Activated CD4-positive, alpha-beta T cell treated with anti-CD3 and anti-CD28 coated beads for 36 hours (primary cell): ENCODE measurements at regions not wholly inside any gene's neighbourhood (a gene's known extent, or its start where the extent isn't known, plus 50 kb on each side); places are given as distances from the start of the nearest gene placed in this dataset.

Source experiments
- ATAC-seq: fragments of 200-7000 bp; cut with Tn5 transposase; one replicate; pipeline ENCODE4 v1.10.0; 2021; ENCODE audit warnings: mild to moderate bottlenecking, moderate library complexity
- CTCF ChIA-PET: fragments of 350-600 bp; sonication (Branson Sonifier 250); formaldehyde crosslinking; loops from one replicate; lab custom pipeline; 2021; ENCODE audit warnings: antibody characterized with exemption; lab: Charles Lee
- POLR2A ChIA-PET: fragments of 350-600 bp; sonication (Branson Sonifier 250); formaldehyde crosslinking; loops from one replicate; lab custom pipeline; 2021; ENCODE audit warnings: antibody characterized with exemption, inconsistent platforms; lab: Charles Lee
- DNase-seq: peaks from one replicate; pipeline ENCODE4 v3.0.0-alpha.2; 2020
- H3K27ac Mint-ChIP-seq: one replicate; pipeline ENCODE4 v1.8.0; 2021; ENCODE audit warnings: mixed read lengths
- H3K27me3 Mint-ChIP-seq: one replicate; pipeline ENCODE4 v1.8.0; 2021; ENCODE audit warnings: mixed read lengths
- H3K36me3 Mint-ChIP-seq: one replicate; pipeline ENCODE4 v1.8.0; 2021; ENCODE audit warnings: low read depth, mixed read lengths
- H3K4me1 Mint-ChIP-seq: one replicate; pipeline ENCODE4 v1.8.0; 2021; ENCODE audit warnings: mixed read lengths
- H3K4me3 Mint-ChIP-seq: one replicate; pipeline ENCODE4 v1.8.0; 2021; ENCODE audit warnings: mild to moderate bottlenecking, moderate library complexity, mixed read lengths
- H3K9me3 Mint-ChIP-seq: one replicate; pipeline ENCODE4 v1.8.0; 2021; ENCODE audit warnings: low read depth, mixed read lengths
- intact Hi-C, 2 experiments: fragments of 100-400 bp; cut with DNase I in 1 of 2; cut with micrococcal nuclease in 1 of 2; formaldehyde crosslinking; loops; one replicate each; pipeline versions ENCODE4 v1.14.2 to v1.15.1; 2022 to 2024; cut with DNase I, micrococcal nuclease

GRCh38 chr6:40011844-40012243, 77.6 kb upstream of the MOCS1 start:
- ATAC-seq (no peak), DNase-seq (no peak)
- H3K4me1 Mint-ChIP-seq, result no peaks in the 10 kb centered on the region
- ChIA-PET POLR2A (no interaction called here), CTCF (no interaction called here)
- H3K27ac Mint-ChIP-seq, result no peak overlapping the region
- H3K27me3 Mint-ChIP-seq, result peaks cover 13% of the 10 kb centered on the region
- intact Hi-C loops, result no loop called here
- peaks cover 2% of the 10 kb centered on the region for H3K9me3 Mint-ChIP-seq
- no peaks in the 10 kb centered on the region for H3K36me3 Mint-ChIP-seq
- H3K4me3 Mint-ChIP-seq, result no peak overlapping the region

- CTCF ChIA-PET, result no interaction called here
- peaks cover 19% of the 10 kb centered on the region for H3K27me3 Mint-ChIP-seq
- H3K27ac Mint-ChIP-seq, result no peak overlapping the region
- intact Hi-C loops, result no loop called here
- H3K4me3 Mint-ChIP-seq, result no peak overlapping the region
- POLR2A ChIA-PET, result no interaction called here
- no peaks in the 10 kb centered on the region for H3K4me1 Mint-ChIP-seq
- peaks cover 21% of the 10 kb centered on the region for H3K9me3 Mint-ChIP-seq
- ATAC-seq, result no peak
- H3K36me3 Mint-ChIP-seq, result no peaks in the 10 kb centered on the region
- DNase-seq, result no peak
Measured at GRCh38 chr6:40000964-40001515, 66.8 kb upstream of the MOCS1 start.

GRCh38 chr6:39999006-39999867, 65.0 kb upstream of the MOCS1 start:
- POLR2A ChIA-PET, result no interaction called here
- intact Hi-C loops, result no loop called here
- peaks cover 17% of the 10 kb centered on the region for H3K27me3 Mint-ChIP-seq
- no peak overlapping the region for H3K27ac Mint-ChIP-seq
- DNase-seq (no peak), ATAC-seq (no peak)
- H3K4me1 Mint-ChIP-seq, result no peaks in the 10 kb centered on the region
- H3K36me3 Mint-ChIP-seq, result no peaks in the 10 kb centered on the region
- CTCF ChIA-PET, result no interaction called here
- H3K9me3 Mint-ChIP-seq, result peaks cover 21% of the 10 kb centered on the region
- H3K4me3 Mint-ChIP-seq, result no peak overlapping the region

GRCh38 chr6:39998126-39998525, 63.9 kb upstream of the MOCS1 start:
- H3K27me3 Mint-ChIP-seq, result peaks cover 14% of the 10 kb centered on the region
- intact Hi-C loops, result no loop called here
- CTCF ChIA-PET, result interaction anchor here (0.6 kb wide), 1 partner anchor 689 kb away, joined by 3 read pairs; no protein-coding TSS in a partner anchor
- no peak overlapping the region for H3K27ac Mint-ChIP-seq
- POLR2A ChIA-PET, result no interaction called here
- no peaks in the 10 kb centered on the region for H3K4me1 Mint-ChIP-seq
- H3K9me3 Mint-ChIP-seq, result peaks cover 27% of the 10 kb centered on the region
- no peak for DNase-seq
- no peaks in the 10 kb centered on the region for H3K36me3 Mint-ChIP-seq
- ATAC-seq, result no peak
- no peak overlapping the region for H3K4me3 Mint-ChIP-seq

- Mint-ChIP-seq H3K4me1 (no peaks in the 10 kb centered on the region), H3K27ac (no peak overlapping the region), H3K4me3 (no peak overlapping the region), H3K36me3 (no peaks in the 10 kb centered on the region), H3K27me3 (peaks cover 14% of the 10 kb centered on the region), H3K9me3 (peaks cover 33% of the 10 kb centered on the region)
- intact Hi-C loops, result no loop called here
- DNase-seq, result no peak
- no peak for ATAC-seq
- CTCF ChIA-PET, result no interaction called here
- POLR2A ChIA-PET, result no interaction called here
Measured at GRCh38 chr6:39997101-39997635, 62.9 kb upstream of the MOCS1 start.

- DNase-seq (no peak), ATAC-seq (no peak)
- no peak overlapping the region for H3K4me3 Mint-ChIP-seq
- ChIA-PET CTCF (no interaction called here), POLR2A (no interaction called here)
- H3K36me3 Mint-ChIP-seq, result no peaks in the 10 kb centered on the region
- peaks cover 16% of the 10 kb centered on the region for H3K27me3 Mint-ChIP-seq
- no peak overlapping the region for H3K27ac Mint-ChIP-seq
- H3K9me3 Mint-ChIP-seq, result peaks cover 33% of the 10 kb centered on the region
- intact Hi-C loops, result no loop called here
- no peaks in the 10 kb centered on the region for H3K4me1 Mint-ChIP-seq
Measured at GRCh38 chr6:39995633-39996032, 61.4 kb upstream of the MOCS1 start.

- DNase-seq (no peak), ATAC-seq (no peak)
- Mint-ChIP-seq H3K4me1 (no peaks in the 10 kb centered on the region), H3K9me3 (peaks cover 14% of the 10 kb centered on the region), H3K4me3 (no peak overlapping the region), H3K36me3 (no peaks in the 10 kb centered on the region), H3K27me3 (peaks cover 6% of the 10 kb centered on the region), H3K27ac (no peak overlapping the region)
- intact Hi-C loops, result no loop called here
- ChIA-PET POLR2A (no interaction called here), CTCF (no interaction called here)
Measured at GRCh38 chr6:39992861-39993622, 58.8 kb upstream of the MOCS1 start.
